ENCODE measurements at regions not wholly inside any gene's neighbourhood (a gene's known extent, or its start where the extent isn't known, plus 50 kb on each side); places are given as distances from the start of the nearest gene placed in this dataset.
A peak's percentile ranks its signal among the peaks of the same experiment; 100 is the strongest.
"Not testable (repeated sequence)": the region's sequence is repeated elsewhere in the genome, so short reads cannot be mapped to it uniquely, and the experiment has no call there.

GRCh38 chr22:48719978-48720661 is 1107.6 kb downstream of the BRD1 start:
- ATAC-seq: no peak
- no peak for DNase-seq
- Mint-ChIP-seq H3K9me3 (peaks cover 0 to 10% of the 10 kb centered on the region in 2 donors), H3K27ac (no peak overlapping the region), H3K27me3 (peaks cover 49% of the 10 kb centered on the region), H3K4me3 (no peak overlapping the region), H3K4me1 (peaks cover 18% of the 10 kb centered on the region)

- no peak for ATAC-seq
- no peak overlapping the region for H3K4me3 Mint-ChIP-seq
- H3K27ac Mint-ChIP-seq: no peak overlapping the region
- H3K4me1 Mint-ChIP-seq: peaks cover 18% of the 10 kb centered on the region
- H3K9me3 Mint-ChIP-seq: peaks cover 0 to 13% of the 10 kb centered on the region in 2 donors
- peaks cover 42% of the 10 kb centered on the region for H3K27me3 Mint-ChIP-seq
- no peak for DNase-seq
These were observed 1108.7 kb downstream of the BRD1 start for GRCh38 chr22:48718818-48719500.

- ATAC-seq: peak; percentile 89
- H3K4me1 Mint-ChIP-seq: peaks cover 18% of the 10 kb centered on the region
- DNase-seq: peak; percentile 23 to 52
- H3K27me3 Mint-ChIP-seq: peaks cover 46% of the 10 kb centered on the region
- no peak overlapping the region for H3K4me3 Mint-ChIP-seq
- peaks cover 0 to 13% of the 10 kb centered on the region in 2 donors for H3K9me3 Mint-ChIP-seq
- H3K27ac Mint-ChIP-seq: no peak overlapping the region
These were observed 1109.5 kb downstream of the BRD1 start for GRCh38 chr22:48717883-48718817.

- peaks cover 46% of the 10 kb centered on the region for H3K27me3 Mint-ChIP-seq
- H3K27ac Mint-ChIP-seq: no peak overlapping the region
- no peak overlapping the region for H3K4me3 Mint-ChIP-seq
- peaks cover 0 to 13% of the 10 kb centered on the region in 2 donors for H3K9me3 Mint-ChIP-seq
- H3K4me1 Mint-ChIP-seq: peaks cover 18% of the 10 kb centered on the region
- DNase-seq: no peak
- ATAC-seq: no peak
These were observed 1110.4 kb downstream of the BRD1 start for GRCh38 chr22:48717076-48717810.

- ATAC-seq, H3K4me3 Mint-ChIP-seq, H3K27ac Mint-ChIP-seq, DNase-seq: not testable (repeated sequence)
- Mint-ChIP-seq H3K9me3 (peaks cover 0 to 13% of the 10 kb centered on the region in 2 donors), H3K4me1 (peaks cover 18% of the 10 kb centered on the region), H3K27me3 (peaks cover 46% of the 10 kb centered on the region)
These were observed 1111.5 kb downstream of the BRD1 start for GRCh38 chr22:48716154-48716553.

- no peak for ATAC-seq
- DNase-seq: no peak
- no peak overlapping the region for H3K4me3 Mint-ChIP-seq
These were observed 1112.2 kb downstream of the BRD1 start for GRCh38 chr22:48715511-48715910.

GRCh38 chr22:48714231-48714630 is 1113.4 kb downstream of the BRD1 start:
- H3K27ac Mint-ChIP-seq: no peak overlapping the region
- ATAC-seq: no peak
- peaks cover 18% of the 10 kb centered on the region for H3K4me1 Mint-ChIP-seq
- H3K27me3 Mint-ChIP-seq: peaks cover 44% of the 10 kb centered on the region
- no peak overlapping the region for H3K4me3 Mint-ChIP-seq
- DNase-seq: no peak
- peaks cover 0 to 13% of the 10 kb centered on the region in 2 donors for H3K9me3 Mint-ChIP-seq

More at GRCh38 chr22:48715511-48715910, 1112.2 kb downstream of the BRD1 start:
- peaks cover 18% of the 10 kb centered on the region for H3K4me1 Mint-ChIP-seq
- no peak overlapping the region for H3K27ac Mint-ChIP-seq
- H3K27me3 Mint-ChIP-seq: peaks cover 46% of the 10 kb centered on the region
- H3K9me3 Mint-ChIP-seq: peaks cover 0 to 13% of the 10 kb centered on the region in 2 donors

- Mint-ChIP-seq H3K4me3 (no peak overlapping the region), H3K27me3 (peaks cover 37% of the 10 kb centered on the region), H3K9me3 (peaks cover 0 to 13% of the 10 kb centered on the region in 2 donors), H3K27ac (no peak overlapping the region), H3K4me1 (peaks cover 13% of the 10 kb centered on the region)
- no peak for ATAC-seq
- no peak for DNase-seq
These were observed 1114.1 kb downstream of the BRD1 start for GRCh38 chr22:48713272-48714205.

- ATAC-seq (no peak), DNase-seq (no peak)
- Mint-ChIP-seq H3K4me3 (no peak overlapping the region), H3K4me1 (peaks cover 5% of the 10 kb centered on the region), H3K9me3 (peaks cover 0 to 13% of the 10 kb centered on the region in 2 donors), H3K27ac (no peak overlapping the region), H3K27me3 (peaks cover 31% of the 10 kb centered on the region)
These were observed 1115.0 kb downstream of the BRD1 start for GRCh38 chr22:48712558-48713271.

- Mint-ChIP-seq H3K27me3 (peaks cover 21% of the 10 kb centered on the region), H3K4me3 (no peak overlapping the region), H3K9me3 (peaks cover 0 to 13% of the 10 kb centered on the region in 2 donors), H3K4me1 (no peaks in the 10 kb centered on the region), H3K27ac (no peak overlapping the region)
- DNase-seq (no peak), ATAC-seq (no peak)
These were observed 1116.0 kb downstream of the BRD1 start for GRCh38 chr22:48711669-48712068.

GRCh38 chr22:48711031-48711431 is 1116.6 kb downstream of the BRD1 start:
- Mint-ChIP-seq H3K4me3 (no peak overlapping the region), H3K27me3 (peaks cover 15% of the 10 kb centered on the region), H3K27ac (no peak overlapping the region), H3K4me1 (no peaks in the 10 kb centered on the region), H3K9me3 (peaks cover 0 to 13% of the 10 kb centered on the region in 2 donors)
- ATAC-seq: no peak
- DNase-seq: no peak

GRCh38 chr22:48710410-48710809 is 1117.3 kb downstream of the BRD1 start:
- ATAC-seq: no peak
- no peak overlapping the region for H3K27ac Mint-ChIP-seq
- H3K9me3 Mint-ChIP-seq: peaks cover 0 to 7% of the 10 kb centered on the region in 2 donors
- H3K4me1 Mint-ChIP-seq: no peaks in the 10 kb centered on the region
- no peak for DNase-seq
- peaks cover 8% of the 10 kb centered on the region for H3K27me3 Mint-ChIP-seq
- H3K4me3 Mint-ChIP-seq: no peak overlapping the region

GRCh38 chr22:48709976-48710375 is 1117.7 kb downstream of the BRD1 start:
- no peak overlapping the region for H3K27ac Mint-ChIP-seq
- no peak overlapping the region for H3K4me3 Mint-ChIP-seq
- DNase-seq (no peak), ATAC-seq (no peak)
- peaks cover 0 to 2% of the 10 kb centered on the region in 2 donors for H3K9me3 Mint-ChIP-seq
- H3K4me1 Mint-ChIP-seq: no peaks in the 10 kb centered on the region
- H3K27me3 Mint-ChIP-seq: peaks cover 8% of the 10 kb centered on the region

All from stimulated activated naive CD8-positive, alpha-beta T cell treated with anti-CD3 and anti-CD28 coated beads, Interleukin-15, amount 100 ng/mL, for 72 hours (primary cell).